CD4-positive, alpha-beta T cell (primary cell): ENCODE measurements at regions not wholly inside any gene's neighbourhood (a gene's known extent, or its start where the extent isn't known, plus 50 kb on each side); places are given as distances from the start of the nearest gene placed in this dataset.

Experiments used
- ATAC-seq: fragments of 200-7000 bp; cut with Tn5 transposase; one replicate; pipeline ENCODE4 v1.10.0; 2022; ENCODE audit warnings: mild to moderate bottlenecking; ENCODE audit not compliant: poor library complexity
- CTCF ChIA-PET: fragments of 350-600 bp; sonication (Branson Sonifier 250); formaldehyde crosslinking; loops from one replicate; lab custom pipeline; 2021; ENCODE audit warnings: antibody characterized with exemption, inconsistent platforms; lab: Charles Lee
- POLR2A ChIA-PET: fragments of 350-600 bp; sonication (Branson Sonifier 250); formaldehyde crosslinking; loops from one replicate; lab custom pipeline; 2021; ENCODE audit warnings: antibody characterized with exemption, inconsistent platforms; lab: Charles Lee
- DNase-seq, 14 experiments: peaks; one replicate each; pipeline ENCODE4 v3.0.0-alpha.2; 2013 to 2020; ENCODE audit warnings: mixed read lengths in 2 of 14
- H3K27ac ChIP-seq, 2 donors: one replicate each; pipeline versions ENCODE4 v1.5.1 to v1.7.0; 2013; ENCODE audit warnings: low read length in 2 of 2, low read depth in 1 of 2, mild to moderate bottlenecking in 1 of 2
- H3K27me3 ChIP-seq, 2 experiments: 1 replicate in 1 of 2; 2 replicates in 1 of 2; pipeline versions ENCODE4 v1.6.1 to v1.7.0; 2013; ENCODE audit warnings: low read length in 2 of 2, control low read depth in 1 of 2, mild to moderate bottlenecking in 1 of 2, moderate library complexity in 1 of 2; ENCODE audit not compliant: insufficient read depth in 2 of 2, control insufficient read depth in 1 of 2
- H3K36me3 ChIP-seq: one replicate; pipeline ENCODE4 v1.6.1; 2013; ENCODE audit warnings: low read length, control low read depth; ENCODE audit not compliant: insufficient read depth
- H3K4me1 ChIP-seq: one replicate; pipeline ENCODE4 v1.6.1; 2013; ENCODE audit warnings: low read length, control low read depth; ENCODE audit not compliant: insufficient read depth
- H3K4me3 ChIP-seq: one replicate; pipeline ENCODE4 v1.5.1; 2013; ENCODE audit warnings: mild to moderate bottlenecking, low read length, moderate library complexity
- H3K9me3 ChIP-seq, 2 experiments: 1 replicate in 1 of 2; 2 replicates in 1 of 2; pipeline versions ENCODE4 v1.6.1 to v1.7.0; 2013; ENCODE audit warnings: low read length in 2 of 2, mild to moderate bottlenecking in 2 of 2, control low read depth in 1 of 2, moderate library complexity in 1 of 2; ENCODE audit not compliant: control insufficient read depth in 1 of 2, insufficient read depth in 1 of 2
- H3K27ac Mint-ChIP-seq: one replicate; pipeline ENCODE4 v1.8.0; 2020; ENCODE audit warnings: mixed read lengths
- H3K27me3 Mint-ChIP-seq: one replicate; pipeline ENCODE4 v1.8.0; 2021; ENCODE audit warnings: mixed read lengths
- H3K36me3 Mint-ChIP-seq: one replicate; pipeline ENCODE4 v1.8.0; 2021; ENCODE audit warnings: low read depth, mixed read lengths
- H3K4me1 Mint-ChIP-seq: one replicate; pipeline ENCODE4 v1.8.0; 2021; ENCODE audit warnings: low read depth, mixed read lengths
- H3K4me3 Mint-ChIP-seq: one replicate; pipeline ENCODE4 v1.8.0; 2020; ENCODE audit warnings: mild to moderate bottlenecking, mixed read lengths
- H3K9me3 Mint-ChIP-seq: one replicate; pipeline ENCODE4 v1.8.0; 2020; ENCODE audit warnings: mixed read lengths
- intact Hi-C, 2 experiments: fragments of 100-400 bp; cut with DNase I in 1 of 2; cut with micrococcal nuclease in 1 of 2; formaldehyde crosslinking; loops; one replicate each; pipeline versions ENCODE4 v1.15.1 to v1.9.0; 2023 to 2025; cut with DNase I, micrococcal nuclease
- TF ChIP-seq, protein P1 (sequence below): fragments of 200-600 bp; IDR thresholded peaks from one replicate; pipeline ENCODE4 v1.8.0; 2022; ENCODE audit warnings: antibody characterized with exemption, mild to moderate bottlenecking

- TF ChIP-seq, protein P1, sequence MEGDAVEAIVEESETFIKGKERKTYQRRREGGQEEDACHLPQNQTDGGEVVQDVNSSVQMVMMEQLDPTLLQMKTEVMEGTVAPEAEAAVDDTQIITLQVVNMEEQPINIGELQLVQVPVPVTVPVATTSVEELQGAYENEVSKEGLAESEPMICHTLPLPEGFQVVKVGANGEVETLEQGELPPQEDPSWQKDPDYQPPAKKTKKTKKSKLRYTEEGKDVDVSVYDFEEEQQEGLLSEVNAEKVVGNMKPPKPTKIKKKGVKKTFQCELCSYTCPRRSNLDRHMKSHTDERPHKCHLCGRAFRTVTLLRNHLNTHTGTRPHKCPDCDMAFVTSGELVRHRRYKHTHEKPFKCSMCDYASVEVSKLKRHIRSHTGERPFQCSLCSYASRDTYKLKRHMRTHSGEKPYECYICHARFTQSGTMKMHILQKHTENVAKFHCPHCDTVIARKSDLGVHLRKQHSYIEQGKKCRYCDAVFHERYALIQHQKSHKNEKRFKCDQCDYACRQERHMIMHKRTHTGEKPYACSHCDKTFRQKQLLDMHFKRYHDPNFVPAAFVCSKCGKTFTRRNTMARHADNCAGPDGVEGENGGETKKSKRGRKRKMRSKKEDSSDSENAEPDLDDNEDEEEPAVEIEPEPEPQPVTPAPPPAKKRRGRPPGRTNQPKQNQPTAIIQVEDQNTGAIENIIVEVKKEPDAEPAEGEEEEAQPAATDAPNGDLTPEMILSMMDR = no peak
- Mint-ChIP-seq H3K4me1 (no peaks in the 10 kb centered on the region), H3K27ac (no peak overlapping the region), H3K9me3 (peaks cover 15% of the 10 kb centered on the region), H3K36me3 (peaks cover 4% of the 10 kb centered on the region), H3K4me3 (no peak overlapping the region), H3K27me3 (no peaks in the 10 kb centered on the region)
- Histone ChIP-seq H3K9me3 (peaks cover 11 to 14% of the 10 kb centered on the region in 2 experiments), H3K36me3 (no peaks in the 10 kb centered on the region), H3K27ac (no peak overlapping the region), H3K27me3 (peaks cover 0 to 3% of the 10 kb centered on the region in 2 experiments), H3K4me3 (no peak overlapping the region), H3K4me1 (no peaks in the 10 kb centered on the region)
- DNase-seq (no peak), ATAC-seq (no peak)
- ChIA-PET POLR2A (no interaction called here), CTCF (no interaction called here)
- intact Hi-C loops = no loop called here
Observed at GRCh38 chr10:3361640-3362039, 189.1 kb upstream of the PITRM1 start.

DNA sequence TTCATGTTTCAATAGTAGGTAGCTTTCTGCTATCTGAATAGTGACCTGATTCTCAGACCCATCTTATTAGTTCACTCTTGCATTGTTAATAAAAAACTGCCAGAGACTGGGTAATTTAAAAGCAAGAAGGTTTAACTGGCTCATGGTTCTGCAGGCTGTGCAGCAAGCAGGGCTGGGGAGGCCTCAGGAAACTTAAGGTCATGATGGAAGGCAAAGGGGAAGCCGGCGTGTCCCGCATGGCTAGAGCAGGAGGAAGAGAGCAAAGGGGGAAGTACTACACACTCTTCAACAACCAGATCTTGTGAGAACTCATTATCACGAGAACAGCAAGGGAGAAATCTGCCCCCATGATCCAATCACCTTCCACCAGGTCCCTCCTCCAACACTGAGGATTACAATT is 185.2 kb upstream of the PITRM1 start:
- Mint-ChIP-seq H3K27ac (no peak overlapping the region), H3K9me3 (peaks cover 15% of the 10 kb centered on the region), H3K36me3 (peaks cover 4% of the 10 kb centered on the region), H3K4me1 (no peaks in the 10 kb centered on the region), H3K27me3 (peaks cover 14% of the 10 kb centered on the region), H3K4me3 (no peak overlapping the region)
- Histone ChIP-seq H3K27me3 (no peaks in the 10 kb centered on the region), H3K36me3 (no peaks in the 10 kb centered on the region), H3K9me3 (peaks cover 8 to 14% of the 10 kb centered on the region in 2 experiments), H3K27ac (no peak overlapping the region), H3K4me3 (no peak overlapping the region), H3K4me1 (no peaks in the 10 kb centered on the region)
- ATAC-seq (no peak), DNase-seq (no peak)
- CTCF ChIA-PET = no interaction called here
- intact Hi-C loops = no loop called here
- POLR2A ChIA-PET = no interaction called here
- TF ChIP-seq, protein P1 = no peak

- no peak overlapping the region for H3K4me3 ChIP-seq
- Mint-ChIP-seq H3K27ac (no peak overlapping the region), H3K27me3 (peaks cover 15% of the 10 kb centered on the region), H3K4me3 (no peak overlapping the region), H3K9me3 (peaks cover 6% of the 10 kb centered on the region), H3K36me3 (no peaks in the 10 kb centered on the region), H3K4me1 (peaks cover 5% of the 10 kb centered on the region)
- no peaks in the 10 kb centered on the region for H3K36me3 ChIP-seq
- no peaks in the 10 kb centered on the region for H3K4me1 ChIP-seq
- peaks cover 0 to 4% of the 10 kb centered on the region in 2 experiments for H3K9me3 ChIP-seq
- no peak for ATAC-seq
- H3K27ac ChIP-seq = no peak overlapping the region
- peaks cover 0 to 4% of the 10 kb centered on the region in 2 experiments for H3K27me3 ChIP-seq
- intact Hi-C loops = no loop called here
- TF ChIP-seq, protein P1 = no peak
- CTCF ChIA-PET = interaction anchor here (0.5 kb wide), 1 partner anchor 1174 kb away, joined by 5 read pairs; no protein-coding TSS in a partner anchor
- no peak for DNase-seq
- POLR2A ChIA-PET = no interaction called here
Observed at GRCh38 chr10:3355536-3355935, 183.0 kb upstream of the PITRM1 start.
